GM23338 (cell line): ENCODE measurements at regions not wholly inside any gene's neighbourhood (a gene's known extent, or its start where the extent isn't known, plus 50 kb on each side); places are given as distances from the start of the nearest gene placed in this dataset.

Experiments
- ATAC-seq: fragments of 200-7000 bp; cut with Tn5 transposase; 3 replicates; pipeline ENCODE4 v1.9.1; 2020
- DNase-seq: peaks from one replicate; pipeline ENCODE4 v3.0.0-alpha.2; 2015; ENCODE audit warnings: low spot score
- H2AFZ ChIP-seq: fragments of 200-600 bp; sonication (generic); 2 replicates; pipeline ENCODE4 v1.8.0; 2016; ENCODE audit warnings: antibody characterized with exemption, mild to moderate bottlenecking, moderate library complexity
- H3F3A ChIP-seq: fragments of 200-600 bp; sonication (generic); replicated peaks from 2 replicates; pipeline ENCODE4 v1.8.0; 2017; ENCODE audit warnings: antibody characterized with exemption, mixed run types, low read depth
- H3K27ac ChIP-seq: fragments of 200-600 bp; sonication (generic); 2 replicates; pipeline ENCODE4 v1.6.1; 2016; ENCODE audit warnings: low read depth
- H3K27me3 ChIP-seq: fragments of 200-600 bp; sonication (generic); 2 replicates; pipeline ENCODE4 v1.8.0; 2016; ENCODE audit warnings: mild to moderate bottlenecking, mixed run types, moderate library complexity; ENCODE audit not compliant: insufficient read depth
- H3K36me3 ChIP-seq: fragments of 200-600 bp; sonication (generic); 2 replicates; pipeline ENCODE4 v1.8.0; 2016; ENCODE audit warnings: mild to moderate bottlenecking; ENCODE audit not compliant: insufficient read depth
- H3K4me1 ChIP-seq: fragments of 200-600 bp; sonication (generic); 2 replicates; pipeline ENCODE4 v1.8.0; 2016; ENCODE audit warnings: mild to moderate bottlenecking, moderate library complexity; ENCODE audit not compliant: insufficient read depth
- H3K4me2 ChIP-seq: fragments of 200-600 bp; sonication (generic); 2 replicates; pipeline ENCODE4 v1.7.1; 2017; ENCODE audit warnings: mixed run types
- H3K4me3 ChIP-seq: fragments of 200-600 bp; sonication (generic); 2 replicates; pipeline ENCODE4 v1.6.1; 2016; ENCODE audit warnings: mixed run types
- H3K79me2 ChIP-seq: fragments of 200-600 bp; sonication (generic); replicated peaks from 2 replicates; pipeline ENCODE4 v1.8.0; 2017; ENCODE audit warnings: mild to moderate bottlenecking; ENCODE audit not compliant: insufficient read depth
- H3K9me2 ChIP-seq: fragments of 200-600 bp; sonication (generic); 2 replicates; pipeline ENCODE4 v1.8.0; 2017; ENCODE audit not compliant: insufficient read depth
- H4K20me1 ChIP-seq: fragments of 200-600 bp; sonication (generic); replicated peaks from 2 replicates; pipeline ENCODE4 v1.8.0; 2017; ENCODE audit warnings: mild to moderate bottlenecking; ENCODE audit not compliant: insufficient read depth
- H3K27ac Mint-ChIP-seq: 2 replicates; pipeline ENCODE4 v1.8.0; 2020; ENCODE audit warnings: inconsistent platforms, mild to moderate bottlenecking, moderate library complexity, mixed read lengths
- H3K27me3 Mint-ChIP-seq: 3 replicates; pipeline ENCODE4 v1.8.0; 2022; ENCODE audit warnings: low read depth, mild to moderate bottlenecking, moderate library complexity, mixed read lengths, inconsistent platforms; ENCODE audit not compliant: insufficient read depth, poor library complexity
- H3K36me3 Mint-ChIP-seq: 3 replicates; pipeline ENCODE4 v1.8.0; 2021; ENCODE audit warnings: low read depth, mild to moderate bottlenecking, inconsistent platforms, moderate library complexity, mixed read lengths
- H3K4me1 Mint-ChIP-seq: 3 replicates; pipeline ENCODE4 v1.8.0; 2020; ENCODE audit warnings: mild to moderate bottlenecking, inconsistent platforms, mixed read lengths
- H3K4me3 Mint-ChIP-seq: 3 replicates; pipeline ENCODE4 v1.8.0; 2021; ENCODE audit warnings: moderate library complexity, mild to moderate bottlenecking, inconsistent platforms, mixed read lengths
- H3K9me3 Mint-ChIP-seq: 3 replicates; pipeline ENCODE4 v1.8.0; 2020; ENCODE audit warnings: moderate library complexity, mild to moderate bottlenecking, inconsistent platforms, mixed read lengths
- CREB1 ChIP-seq: fragments of 250-450 bp; sonication (Bioruptor Pico); IDR thresholded peaks from 2 replicates; pipeline ENCODE4 v1.5.0; 2020; ENCODE audit warnings: low read depth, mild to moderate bottlenecking, moderate library complexity
- CTCF ChIP-seq, 2 experiments: fragments of 200-600 bp in 1 of 2; sonication (generic) in 1 of 2; conservative IDR thresholded peaks; 2 replicates each; pipeline versions ENCODE4 v1.5.1 to v1.6.1; 2016 to 2017; ENCODE audit warnings: antibody characterized with exemption in 2 of 2, low read depth in 2 of 2, mild to moderate bottlenecking in 2 of 2, moderate library complexity in 1 of 2
- ETS1 ChIP-seq: IDR thresholded peaks from 2 replicates; pipeline ENCODE4 v1.6.1; 2016; ENCODE audit warnings: antibody characterized with exemption
- EZH2 ChIP-seq: fragments of 200-600 bp; sonication (generic); IDR thresholded peaks from one replicate; pipeline ENCODE4 v1.8.0; 2017; ENCODE audit warnings: antibody characterized with exemption, mild to moderate bottlenecking, low read depth; ENCODE audit not compliant: unreplicated experiment
- EZH2phosphoT487 ChIP-seq: fragments of 200-600 bp; sonication (generic); IDR thresholded peaks from one replicate; pipeline ENCODE4 v1.8.1; 2018; ENCODE audit warnings: antibody characterized with exemption; ENCODE audit not compliant: unreplicated experiment
- JUNB ChIP-seq: IDR thresholded peaks from one replicate; pipeline ENCODE4 v1.6.1; 2016; ENCODE audit warnings: antibody characterized with exemption; ENCODE audit not compliant: unreplicated experiment
- POLR2AphosphoS5 ChIP-seq: IDR thresholded peaks from 2 replicates; pipeline ENCODE4 v1.6.1; 2016; ENCODE audit warnings: antibody characterized with exemption, low read depth
- STAT1 ChIP-seq: IDR thresholded peaks from one replicate; pipeline ENCODE4 v1.6.1; 2016; ENCODE audit warnings: antibody characterized with exemption; ENCODE audit not compliant: unreplicated experiment
- ZNF114 ChIP-seq: fragments of 250-450 bp; sonication (Bioruptor Pico); IDR thresholded peaks from 2 replicates; pipeline ENCODE4 v1.5.0; 2020; ENCODE audit warnings: mild to moderate bottlenecking, moderate library complexity

- TF ChIP-seq ETS1: no peak
- TF ChIP-seq STAT1: no peak
- TF ChIP-seq CTCF (conservative IDR thresholded peaks at IDR 0.05; ENCODE audit: low read depth in 2 of 2): no peak
- no peak for TF ChIP-seq CREB1 (CRISPR knock-in tag)
- TF ChIP-seq EZH2phosphoT487: no peak
Measured at GRCh38 chr16:65519402-65519801, 397.5 kb upstream of the CDH11 start (continued).

GRCh38 chr16:65515193-65515592 lies 393.3 kb upstream of the CDH11 start:
- no peak for ATAC-seq
- Mint-ChIP-seq H3K27me3 (peaks cover 2% of the 10 kb centered on the region), H3K9me3 (no peaks in the 10 kb centered on the region), H3K4me3 (no peak overlapping the region), H3K4me1 (peaks cover 8% of the 10 kb centered on the region; the same call in 2 of the 3 replicates), H3K27ac (no peak overlapping the region), H3K36me3 (no peaks in the 10 kb centered on the region)
- Histone ChIP-seq H3K27me3 (no peaks in the 10 kb centered on the region), H3K4me1 (0 out of 2 replicates have a peak, but pooled peaks cover 4% of the 10 kb centered on the region), H3K27ac (no peak overlapping the region), H3K36me3 (no peaks in the 10 kb centered on the region), H3K9me2 (peaks cover 19% of the 10 kb centered on the region), H3K79me2 (no peaks in the 10 kb centered on the region), H4K20me1 (no peaks in the 10 kb centered on the region), H2AFZ (no peak overlapping the region), H3F3A (no peaks in the 10 kb centered on the region), H3K4me3 (no peak overlapping the region), H3K4me2 (no peak overlapping the region)
- no peak for TF ChIP-seq ETS1
- no peak for TF ChIP-seq POLR2AphosphoS5
- no peak for TF ChIP-seq ZNF114 (CRISPR knock-in tag)
- TF ChIP-seq JUNB: no peak
- no peak for DNase-seq

- no peak overlapping the region for H3K4me3 Mint-ChIP-seq
- H3K36me3 ChIP-seq: no peaks in the 10 kb centered on the region
- no peak overlapping the region for H3K27ac ChIP-seq
- no peaks in the 10 kb centered on the region for H3K79me2 ChIP-seq
- H4K20me1 ChIP-seq: no peaks in the 10 kb centered on the region
- H3K9me2 ChIP-seq: peaks cover 26% of the 10 kb centered on the region
- no peaks in the 10 kb centered on the region for H3F3A ChIP-seq
- peaks cover 8% of the 10 kb centered on the region; the same call in 1 of the 3 replicates for H3K4me1 Mint-ChIP-seq
- H3K27me3 ChIP-seq: no peaks in the 10 kb centered on the region
- no peak overlapping the region for H3K4me2 ChIP-seq
- ATAC-seq: no peak
- DNase-seq: no peak
- no peaks in the 10 kb centered on the region; the same call in 2 of the 3 replicates for H3K9me3 Mint-ChIP-seq
- H2AFZ ChIP-seq: no peak overlapping the region
- H3K27ac Mint-ChIP-seq: no peak overlapping the region
- H3K4me3 ChIP-seq: no peak overlapping the region
- H3K4me1 ChIP-seq: 0 out of 2 replicates have a peak, but pooled peaks cover 7% of the 10 kb centered on the region
- no peaks in the 10 kb centered on the region for H3K27me3 Mint-ChIP-seq
- H3K36me3 Mint-ChIP-seq: no peaks in the 10 kb centered on the region
- TF ChIP-seq CTCF (conservative IDR thresholded peaks at IDR 0.05; ENCODE audit: low read depth in 2 of 2) (no peak), EZH2 (no peak), STAT1 (no peak), EZH2phosphoT487 (no peak), JUNB (no peak)
Measured at GRCh38 chr16:65510850-65511249, 389.0 kb upstream of the CDH11 start.
